Cardiac muscle cell (in vitro differentiated cells and primary cell): ENCODE measurements at regions not wholly inside any gene's neighbourhood (a gene's known extent, or its start where the extent isn't known, plus 50 kb on each side); places are given as distances from the start of the nearest gene placed in this dataset.

Source experiments
- DNase-seq, 2 donors: peaks; one replicate each; pipeline versions ENCODE4 v3.0.0 to v3.0.0-alpha.2; 2010 to 2017; ENCODE audit warnings: low read depth in 1 of 2, low spot score in 1 of 2
- H3K27ac ChIP-seq: fragments of 200-600 bp; sonication (generic); 2 replicates; pipeline ENCODE4 v1.5.1; 2016
- H3K27me3 ChIP-seq: fragments of 200-600 bp; sonication (generic); 2 replicates; pipeline ENCODE4 v1.6.0; 2016; ENCODE audit warnings: control low read depth
- H3K36me3 ChIP-seq: fragments of 200-600 bp; sonication (generic); 2 replicates; pipeline ENCODE4 v1.5.1; 2016; ENCODE audit warnings: control low read depth
- H3K4me1 ChIP-seq: fragments of 200-600 bp; sonication (generic); 2 replicates; pipeline ENCODE4 v1.8.1; 2017; ENCODE audit warnings: low read depth, mild to moderate bottlenecking, mixed run types
- H3K4me3 ChIP-seq: fragments of 200-600 bp; sonication (generic); 2 replicates; pipeline ENCODE4 v1.5.1; 2016; ENCODE audit warnings: mild to moderate bottlenecking
- H3K9me3 ChIP-seq: fragments of 200-600 bp; sonication (generic); 2 replicates; pipeline ENCODE4 v1.5.1; 2017; ENCODE audit warnings: low read depth, mild to moderate bottlenecking, control low read depth
- CTCF ChIP-seq: IDR thresholded peaks from 2 replicates; pipeline ENCODE4 v1.5.1; 2012; ENCODE audit warnings: low read depth, mild to moderate bottlenecking, low read length

DNA sequence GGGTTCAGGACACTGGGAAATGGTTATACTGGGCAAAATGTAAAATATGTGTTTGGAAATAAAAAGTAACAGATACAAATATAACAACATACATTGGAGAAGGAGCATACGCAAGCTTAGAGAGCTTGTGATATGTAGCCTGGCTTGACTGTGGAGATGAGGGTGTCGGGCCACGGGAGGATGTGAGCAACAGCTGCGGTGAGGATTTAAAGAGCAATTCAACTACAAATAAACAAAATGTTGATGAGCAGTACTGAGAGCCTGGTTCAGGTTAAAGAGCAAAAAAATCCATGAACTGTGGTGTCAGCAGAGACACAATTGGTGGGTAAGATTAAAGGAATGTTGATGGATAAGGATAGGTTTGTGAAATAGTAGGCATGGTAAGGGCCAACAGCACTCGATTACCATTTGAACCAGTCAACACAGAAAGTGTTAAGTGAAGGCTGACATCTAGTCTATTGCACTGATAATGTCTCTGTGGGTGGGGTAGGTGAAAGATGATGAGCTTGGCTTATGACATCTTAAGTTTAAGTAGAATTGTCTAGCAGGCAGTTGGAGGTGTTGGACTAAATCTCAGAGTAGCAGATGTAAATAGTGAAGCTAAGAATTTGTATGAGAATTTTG lies 723.2 kb downstream of the EPM2A start:
- H3K4me3 ChIP-seq, result no peak overlapping the region
- H3K4me1 ChIP-seq, result peaks cover 42% of the 10 kb centered on the region
- no peak for TF ChIP-seq CTCF
- no peaks in the 10 kb centered on the region for H3K36me3 ChIP-seq
- no peaks in the 10 kb centered on the region for H3K9me3 ChIP-seq
- H3K27ac ChIP-seq, result peak overlapping the region; percentile 30
- H3K27me3 ChIP-seq, result no peaks in the 10 kb centered on the region
- DNase-seq, result peak in 1 of 2 donors; percentile 26

GRCh38 chr6:145015739-145016558 lies 719.4 kb downstream of the EPM2A start:
- Histone ChIP-seq H3K36me3 (no peaks in the 10 kb centered on the region), H3K4me1 (peaks cover 42% of the 10 kb centered on the region), H3K27ac (peak overlapping the region; percentile 76), H3K9me3 (no peaks in the 10 kb centered on the region), H3K27me3 (no peaks in the 10 kb centered on the region), H3K4me3 (no peak overlapping the region)
- DNase-seq, result peak in 1 of 2 donors; percentile 86
- TF ChIP-seq CTCF, result no peak

DNA sequence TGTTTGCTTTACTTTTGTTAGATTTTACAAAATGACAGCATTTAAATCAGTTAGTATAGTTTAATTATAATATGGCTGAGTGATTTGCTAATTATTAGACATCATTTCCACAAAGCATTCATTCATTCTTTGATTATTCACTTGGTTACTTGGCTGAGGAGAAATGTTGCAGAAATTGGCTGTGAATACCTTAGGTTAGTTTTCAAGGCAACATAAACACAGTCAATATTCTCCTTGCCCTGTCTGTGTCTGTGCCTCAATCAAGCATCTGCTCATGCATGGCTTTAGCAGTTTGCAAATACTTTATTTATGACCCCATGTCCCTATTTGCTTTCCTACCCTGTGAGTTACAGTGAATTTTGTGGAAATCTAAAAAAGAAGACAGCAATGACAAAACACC lies 718.3 kb downstream of the EPM2A start:
- no peak overlapping the region for H3K27ac ChIP-seq
- DNase-seq, result no peak
- H3K36me3 ChIP-seq, result no peaks in the 10 kb centered on the region
- H3K27me3 ChIP-seq, result no peaks in the 10 kb centered on the region
- H3K4me1 ChIP-seq, result peaks cover 34% of the 10 kb centered on the region
- TF ChIP-seq CTCF, result no peak
- H3K4me3 ChIP-seq, result no peak overlapping the region
- H3K9me3 ChIP-seq, result no peaks in the 10 kb centered on the region

- TF ChIP-seq CTCF, result no peak
- H3K4me3 ChIP-seq, result no peak overlapping the region
- no peak overlapping the region for H3K27ac ChIP-seq
- peaks cover 29% of the 10 kb centered on the region for H3K4me1 ChIP-seq
- no peaks in the 10 kb centered on the region for H3K36me3 ChIP-seq
- no peaks in the 10 kb centered on the region for H3K9me3 ChIP-seq
- no peaks in the 10 kb centered on the region for H3K27me3 ChIP-seq
- no peak for DNase-seq
Observed at GRCh38 chr6:145017516-145017915, 717.8 kb downstream of the EPM2A start.

DNA sequence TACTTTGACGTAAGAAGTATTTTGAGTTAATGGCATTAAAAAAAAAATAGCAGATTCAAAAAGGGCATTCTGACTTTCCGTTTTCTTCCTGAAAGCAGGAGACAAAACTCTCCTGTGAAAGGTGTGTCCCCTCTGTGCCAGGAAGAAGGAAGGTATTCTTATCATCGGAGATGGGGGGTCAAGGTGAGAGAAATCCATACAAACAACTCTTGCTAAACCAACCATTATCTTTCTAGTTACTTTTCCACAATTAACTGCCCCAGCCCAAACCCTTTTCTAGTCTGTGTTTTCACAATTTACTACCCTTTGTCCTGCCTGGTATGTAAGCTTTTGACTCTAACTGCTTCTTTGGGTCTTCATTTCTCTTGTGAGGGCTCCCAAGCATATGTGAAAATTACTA lies 717.3 kb downstream of the EPM2A start:
- no peak for TF ChIP-seq CTCF
- Histone ChIP-seq H3K36me3 (no peaks in the 10 kb centered on the region), H3K4me1 (peaks cover 28% of the 10 kb centered on the region), H3K27ac (no peak overlapping the region), H3K9me3 (no peaks in the 10 kb centered on the region), H3K27me3 (no peaks in the 10 kb centered on the region), H3K4me3 (no peak overlapping the region)
- DNase-seq, result no peak
